ENCODE measurements at regions not wholly inside any gene's neighbourhood (a gene's known extent, or its start where the extent isn't known, plus 50 kb on each side); places are given as distances from the start of the nearest gene placed in this dataset.

DNA sequence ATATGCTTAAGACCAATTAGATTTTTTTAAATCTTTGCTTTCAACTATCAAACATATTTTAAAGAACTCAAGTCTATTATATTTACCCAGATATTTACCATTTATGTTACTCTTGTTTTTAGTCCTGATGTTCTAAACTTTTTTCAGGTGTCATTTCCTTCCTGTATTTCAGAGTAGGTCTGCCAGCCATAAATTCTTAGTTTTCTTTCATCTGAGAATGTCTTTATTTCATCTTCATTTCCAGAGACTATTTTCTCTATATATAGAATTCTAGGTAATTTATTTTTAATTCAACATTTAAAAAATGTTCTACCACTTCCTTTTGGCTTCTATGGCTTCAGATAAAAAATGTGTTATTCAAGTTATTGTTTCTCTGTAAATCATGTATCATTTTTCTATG lies 218.2 kb upstream of the AMIGO2 start:
- Histone ChIP-seq H3K18ac (ENCODE audit: low read depth, low read length) (no peak overlapping the region), H3K4ac (ENCODE audit: low read depth, low read length) (no peak overlapping the region), H3K9ac (ENCODE audit: low read depth, low read length) (no peak overlapping the region), H2BK20ac (ENCODE audit: low read depth, low read length) (no peak overlapping the region), H3K36me3 (ENCODE audit: control insufficient read depth, insufficient read depth, low read length) (no peaks in the 10 kb centered on the region), H3K9me3 (ENCODE audit: control insufficient read depth, insufficient read depth, low read length) (no peaks in the 10 kb centered on the region), H2AK9ac (replicated peaks; ENCODE audit: low read depth, low read length, poor library complexity) (no peak overlapping the region), H3K4me1 (ENCODE audit: control insufficient read depth, insufficient read depth, low read length) (peaks cover 2% of the 10 kb centered on the region), H4K91ac (ENCODE audit: insufficient read depth, low read depth, low read length) (no peak overlapping the region), H2AK5ac (ENCODE audit: low read depth, low read length) (no peak overlapping the region), H2BK15ac (ENCODE audit: low read depth, low read length) (no peak overlapping the region), H3K79me1 (ENCODE audit: low read depth in 1 of 2, low read length in 2 of 2) (no peaks in the 10 kb centered on the region), H4K20me1 (ENCODE audit: insufficient read depth, low read length) (no peaks in the 10 kb centered on the region), H3K23ac (ENCODE audit: low read depth, low read length) (no peak overlapping the region), H3K4me3 (ENCODE audit: insufficient read depth, low read depth, low read length) (no peak overlapping the region), H3K56ac (ENCODE audit: extremely low read depth, insufficient read depth, low read length) (no peak overlapping the region), H2BK120ac (ENCODE audit: low read depth, low read length) (no peak overlapping the region), H3K4me2 (ENCODE audit: low read depth, low read length) (no peak overlapping the region), H3K27ac (ENCODE audit: insufficient read depth, low read length) (no peak overlapping the region), H3K9me1 (ENCODE audit: insufficient read depth, low read length) (peaks cover 2% of the 10 kb centered on the region; the same call in 1 of the 2 replicates), H2BK5ac (ENCODE audit: low read depth, low read length, poor library complexity, severe bottlenecking) (no peak overlapping the region), H4K8ac (ENCODE audit: low read depth in 2 of 2, low read length in 2 of 2) (no peak overlapping the region), H2AFZ (replicated peaks; ENCODE audit: low read length, poor library complexity) (no peak overlapping the region), H4K5ac (ENCODE audit: low read depth, low read length) (no peak overlapping the region), H3K27me3 (ENCODE audit: control insufficient read depth, insufficient read depth, low read length) (no peaks in the 10 kb centered on the region), H3K14ac (replicated peaks; ENCODE audit: low read depth, low read length) (no peak overlapping the region)
- ChIA-PET POLR2A (ENCODE audit: unreplicated experiment) (no interaction called here), CTCF (interaction anchor here (0.6 kb wide), 1 partner anchor 895 kb away, joined by 3 read pairs; no protein-coding TSS in a partner anchor)
- TF ChIP-seq POLR2A (IDR thresholded peaks at IDR 0.05; ENCODE audit: low read depth, low read length) (no peak), FOS (IDR thresholded peaks at IDR 0.05; ENCODE audit: low read depth, low read length) (no peak), RFX5 (IDR thresholded peaks at IDR 0.05; ENCODE audit: low read depth, low read length) (no peak), RCOR1 (IDR thresholded peaks at IDR 0.05; ENCODE audit: insufficient replicate concordance, low read length) (no peak)
- TF ChIP-seq, protein P1, sequence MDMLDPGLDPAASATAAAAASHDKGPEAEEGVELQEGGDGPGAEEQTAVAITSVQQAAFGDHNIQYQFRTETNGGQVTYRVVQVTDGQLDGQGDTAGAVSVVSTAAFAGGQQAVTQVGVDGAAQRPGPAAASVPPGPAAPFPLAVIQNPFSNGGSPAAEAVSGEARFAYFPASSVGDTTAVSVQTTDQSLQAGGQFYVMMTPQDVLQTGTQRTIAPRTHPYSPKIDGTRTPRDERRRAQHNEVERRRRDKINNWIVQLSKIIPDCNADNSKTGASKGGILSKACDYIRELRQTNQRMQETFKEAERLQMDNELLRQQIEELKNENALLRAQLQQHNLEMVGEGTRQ (IDR thresholded peaks at IDR 0.05; ENCODE audit: low read depth, low read length) = no peak
- TF ChIP-seq, protein P2, sequence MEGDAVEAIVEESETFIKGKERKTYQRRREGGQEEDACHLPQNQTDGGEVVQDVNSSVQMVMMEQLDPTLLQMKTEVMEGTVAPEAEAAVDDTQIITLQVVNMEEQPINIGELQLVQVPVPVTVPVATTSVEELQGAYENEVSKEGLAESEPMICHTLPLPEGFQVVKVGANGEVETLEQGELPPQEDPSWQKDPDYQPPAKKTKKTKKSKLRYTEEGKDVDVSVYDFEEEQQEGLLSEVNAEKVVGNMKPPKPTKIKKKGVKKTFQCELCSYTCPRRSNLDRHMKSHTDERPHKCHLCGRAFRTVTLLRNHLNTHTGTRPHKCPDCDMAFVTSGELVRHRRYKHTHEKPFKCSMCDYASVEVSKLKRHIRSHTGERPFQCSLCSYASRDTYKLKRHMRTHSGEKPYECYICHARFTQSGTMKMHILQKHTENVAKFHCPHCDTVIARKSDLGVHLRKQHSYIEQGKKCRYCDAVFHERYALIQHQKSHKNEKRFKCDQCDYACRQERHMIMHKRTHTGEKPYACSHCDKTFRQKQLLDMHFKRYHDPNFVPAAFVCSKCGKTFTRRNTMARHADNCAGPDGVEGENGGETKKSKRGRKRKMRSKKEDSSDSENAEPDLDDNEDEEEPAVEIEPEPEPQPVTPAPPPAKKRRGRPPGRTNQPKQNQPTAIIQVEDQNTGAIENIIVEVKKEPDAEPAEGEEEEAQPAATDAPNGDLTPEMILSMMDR (conservative IDR thresholded peaks at IDR 0.05; ENCODE audit: low read depth, low read length) = no peak
- TF ChIP-seq, protein P3, sequence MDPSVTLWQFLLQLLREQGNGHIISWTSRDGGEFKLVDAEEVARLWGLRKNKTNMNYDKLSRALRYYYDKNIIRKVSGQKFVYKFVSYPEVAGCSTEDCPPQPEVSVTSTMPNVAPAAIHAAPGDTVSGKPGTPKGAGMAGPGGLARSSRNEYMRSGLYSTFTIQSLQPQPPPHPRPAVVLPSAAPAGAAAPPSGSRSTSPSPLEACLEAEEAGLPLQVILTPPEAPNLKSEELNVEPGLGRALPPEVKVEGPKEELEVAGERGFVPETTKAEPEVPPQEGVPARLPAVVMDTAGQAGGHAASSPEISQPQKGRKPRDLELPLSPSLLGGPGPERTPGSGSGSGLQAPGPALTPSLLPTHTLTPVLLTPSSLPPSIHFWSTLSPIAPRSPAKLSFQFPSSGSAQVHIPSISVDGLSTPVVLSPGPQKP (IDR thresholded peaks at IDR 0.05; ENCODE audit: borderline replicate concordance, low read depth, low read length) = no peak
- intact Hi-C loops (cut with micrococcal nuclease) (no loop called here), in situ Hi-C loops (cut with MboI; ENCODE audit: low sequenced_read_pairs) (no loop called here), dilution Hi-C loops (cut with HindIII; ENCODE audit: low sequenced_read_pairs, unreplicated experiment) (no loop called here)
- no TSS peak for BruUV-seq (replicated peaks)
- no peak for ATAC-seq (ENCODE audit: low read depth)
- no peak for DNase-seq
